HG03558 (cell line): ENCODE measurements at regions not wholly inside any gene's neighbourhood (a gene's known extent, or its start where the extent isn't known, plus 50 kb on each side); places are given as distances from the start of the nearest gene placed in this dataset.

ENCODE experiments used
- ATAC-seq: cut with Tn5 transposase; IDR thresholded peaks from one replicate; pipeline ENCODE4 v1.9.1; 2021; ENCODE audit warnings: moderate number of reproducible peaks; ENCODE audit not compliant: unreplicated experiment; ENCODE audit errors: extremely low read depth

- ATAC-seq: no peak
Measured at GRCh38 chr10:78932861-78933260, 135.9 kb upstream of the ZMIZ1 start.

GRCh38 chr10:78933828-78934531 lies 134.8 kb upstream of the ZMIZ1 start:
- no peak for ATAC-seq

GRCh38 chr10:78934532-78934898 lies 134.3 kb upstream of the ZMIZ1 start:
- no peak for ATAC-seq

- ATAC-seq: no peak
Measured at GRCh38 chr10:78934994-78935602, 133.7 kb upstream of the ZMIZ1 start.

- ATAC-seq: no peak
Measured at GRCh38 chr10:78935697-78936407, 132.9 kb upstream of the ZMIZ1 start.

GRCh38 chr10:78936412-78937342 lies 132.1 kb upstream of the ZMIZ1 start:
- ATAC-seq: no peak

- no peak for ATAC-seq
Measured at GRCh38 chr10:78937393-78937792, 131.4 kb upstream of the ZMIZ1 start.

- ATAC-seq: no peak
Measured at GRCh38 chr10:78937800-78938694, 130.7 kb upstream of the ZMIZ1 start.

GRCh38 chr10:78938695-78939672 lies 129.8 kb upstream of the ZMIZ1 start:
- ATAC-seq: no peak

GRCh38 chr10:78942091-78942501 lies 126.7 kb upstream of the ZMIZ1 start:
- no peak for ATAC-seq

GRCh38 chr10:78944723-78945312 lies 123.9 kb upstream of the ZMIZ1 start:
- no peak for ATAC-seq

- ATAC-seq: no peak
Measured at GRCh38 chr10:78945838-78946237, 122.9 kb upstream of the ZMIZ1 start.

GRCh38 chr10:78947226-78947625 lies 121.5 kb upstream of the ZMIZ1 start:
- no peak for ATAC-seq

- no peak for ATAC-seq
Measured at GRCh38 chr10:78947733-78948132, 121.0 kb upstream of the ZMIZ1 start.

- no peak for ATAC-seq
Measured at GRCh38 chr10:78948621-78949030, 120.1 kb upstream of the ZMIZ1 start.

- ATAC-seq: no peak
Measured at GRCh38 chr10:78950656-78951587, 117.8 kb upstream of the ZMIZ1 start.

- ATAC-seq: no peak
Measured at GRCh38 chr10:78952030-78952429, 116.7 kb upstream of the ZMIZ1 start.
